Small intestine (tissue), 7 donors: ENCODE measurements at regions not wholly inside any gene's neighbourhood (a gene's known extent, or its start where the extent isn't known, plus 50 kb on each side); places are given as distances from the start of the nearest gene placed in this dataset.
A peak's percentile ranks its signal among the peaks of the same experiment; 100 is the strongest.

Source experiments
- DNase-seq, 2 donors: peaks; one replicate each; pipeline versions ENCODE4 v3.0.0 to v3.0.0-alpha.2; 2013
- FAIRE-seq: peaks from 2 replicates; lab custom pipeline; 2012; peaks lifted over from hg19 to GRCh38; lab: Jason Lieb, UNC
- H3K27ac ChIP-seq, 3 donors: one replicate each; pipeline ENCODE4 v1.5.1; 2013; ENCODE audit warnings: low read length in 2 of 3, mild to moderate bottlenecking in 2 of 3, control low read depth in 1 of 3, inconsistent platforms in 1 of 3, low read depth in 1 of 3, moderate library complexity in 1 of 3
- H3K27me3 ChIP-seq, 3 donors: one replicate each; pipeline ENCODE4 v1.6.1; 2013; ENCODE audit warnings: low read length in 3 of 3, inconsistent platforms in 1 of 3; ENCODE audit not compliant: control insufficient read depth in 3 of 3, insufficient read depth in 3 of 3
- H3K36me3 ChIP-seq, 3 donors: one replicate each; pipeline ENCODE4 v1.6.1; 2013; ENCODE audit warnings: low read length in 3 of 3, inconsistent platforms in 1 of 3, low read depth in 1 of 3, mild to moderate bottlenecking in 1 of 3, moderate library complexity in 1 of 3; ENCODE audit not compliant: control insufficient read depth in 3 of 3, insufficient read depth in 2 of 3
- H3K4me1 ChIP-seq, 3 donors: one replicate each; pipeline ENCODE4 v1.6.1; 2013; ENCODE audit warnings: low read length in 2 of 3, inconsistent platforms in 1 of 3, low read depth in 1 of 3, mild to moderate bottlenecking in 1 of 3, moderate library complexity in 1 of 3; ENCODE audit not compliant: control insufficient read depth in 3 of 3, insufficient read depth in 2 of 3
- H3K4me3 ChIP-seq, 3 donors: one replicate each; pipeline ENCODE4 v1.5.1; 2013; ENCODE audit warnings: low read length in 3 of 3, control low read depth in 1 of 3, inconsistent platforms in 1 of 3, low read depth in 1 of 3, mild to moderate bottlenecking in 1 of 3, moderate library complexity in 1 of 3
- H3K9me3 ChIP-seq, 2 donors: one replicate each; pipeline ENCODE4 v1.6.1; 2013; ENCODE audit warnings: low read depth in 1 of 2, low read length in 1 of 2; ENCODE audit not compliant: control insufficient read depth in 2 of 2, insufficient read depth in 1 of 2
- WGBS, 3 donors: extraction: QIAGEN DNeasy Blood & Tissue Kit; methylation state at CpG; one replicate each; pipeline ENCODE4 v1.1.7; 2013; 5-methylcytosine and 5-hydroxymethylcytosine counted together
- donor health status: healthy with polysubstance abuse.
- donor health status: control.
- donor health status: control.
- donor health status: Bipolar disorder and iron deficiency.
- donor health status: healthy.

- WGBS, 3 donors, result 78 to 85% (median 84%) methylated on average over 6 of the region's 6 CpGs
- DNase-seq (no peak), FAIRE-seq (no peak)
- Histone ChIP-seq H3K36me3 (no peaks in the 10 kb centered on the region), H3K4me1 (no peaks in the 10 kb centered on the region), H3K27ac (no peak overlapping the region), H3K27me3 (no peaks in the 10 kb centered on the region), H3K9me3 (no peaks in the 10 kb centered on the region), H3K4me3 (no peak overlapping the region)
Observed at GRCh38 chr5:175216991-175217390, 227.0 kb downstream of the DRD1 start.

- Histone ChIP-seq H3K27ac (no peak overlapping the region), H3K4me3 (no peak overlapping the region), H3K4me1 (no peaks in the 10 kb centered on the region), H3K36me3 (no peaks in the 10 kb centered on the region), H3K27me3 (no peaks in the 10 kb centered on the region), H3K9me3 (no peaks in the 10 kb centered on the region)
- 52 to 71% (median 70%) methylated on average over 11 of the region's 11 CpGs for WGBS, 3 donors
- DNase-seq (no peak), FAIRE-seq (no peak)
Observed at GRCh38 chr5:175215906-175216305, 228.1 kb downstream of the DRD1 start.

GRCh38 chr5:175214152-175214551 is 229.8 kb downstream of the DRD1 start:
- WGBS, 3 donors, result 15 to 49% (median 19%) methylated on average over 2 of the region's 2 CpGs
- FAIRE-seq (no peak), DNase-seq (no peak)
- Histone ChIP-seq H3K4me3 (no peak overlapping the region), H3K27ac (no peak overlapping the region), H3K4me1 (no peaks in the 10 kb centered on the region), H3K9me3 (no peaks in the 10 kb centered on the region), H3K36me3 (no peaks in the 10 kb centered on the region), H3K27me3 (no peaks in the 10 kb centered on the region)

- Histone ChIP-seq H3K4me3 (no peak overlapping the region), H3K4me1 (no peaks in the 10 kb centered on the region), H3K27ac (no peak overlapping the region), H3K27me3 (peaks cover 0 to 3% (median 0%) of the 10 kb centered on the region in 3 donors), H3K36me3 (no peaks in the 10 kb centered on the region), H3K9me3 (no peaks in the 10 kb centered on the region)
- no peak for DNase-seq
- WGBS, 3 donors, result 68 to 76% (median 69%) methylated on average over 8 of the region's 8 CpGs
- no peak for FAIRE-seq
Observed at GRCh38 chr5:175211956-175212756, 231.8 kb downstream of the DRD1 start.

- no peaks in the 10 kb centered on the region for H3K36me3 ChIP-seq
- FAIRE-seq (no peak), DNase-seq (no peak)
- no peak overlapping the region for H3K4me3 ChIP-seq
- H3K4me1 ChIP-seq, result no peaks in the 10 kb centered on the region
- 35 to 50% (median 41%) methylated on average over 18 of the region's 18 CpGs for WGBS, 3 donors
- peaks cover 0 to 3% (median 0%) of the 10 kb centered on the region in 3 donors for H3K27me3 ChIP-seq
- no peaks in the 10 kb centered on the region for H3K9me3 ChIP-seq
- H3K27ac ChIP-seq, result no peak overlapping the region
Observed at GRCh38 chr5:175207321-175208040, 236.5 kb downstream of the DRD1 start.

GRCh38 chr5:175206669-175207068 is 237.3 kb downstream of the DRD1 start:
- FAIRE-seq (no peak), DNase-seq (no peak)
- no peak overlapping the region for H3K4me3 ChIP-seq
- H3K4me1 ChIP-seq, result peaks cover 0 to 4% (median 0%) of the 10 kb centered on the region in 3 donors
- 54 to 64% (median 55%) methylated on average over 4 of the region's 4 CpGs for WGBS, 3 donors
- H3K9me3 ChIP-seq, result no peaks in the 10 kb centered on the region
- H3K36me3 ChIP-seq, result no peaks in the 10 kb centered on the region
- H3K27me3 ChIP-seq, result peaks cover 0 to 3% (median 0%) of the 10 kb centered on the region in 3 donors
- H3K27ac ChIP-seq, result no peak overlapping the region

- WGBS, 3 donors, result 18 to 44% (median 27%) methylated on average over 4 of the region's 4 CpGs
- H3K36me3 ChIP-seq, result no peaks in the 10 kb centered on the region
- no peak overlapping the region for H3K27ac ChIP-seq
- peaks cover 0 to 4% (median 0%) of the 10 kb centered on the region in 3 donors for H3K4me1 ChIP-seq
- DNase-seq, result peak; percentile 44 to 59
- H3K9me3 ChIP-seq, result no peaks in the 10 kb centered on the region
- H3K27me3 ChIP-seq, result peaks cover 0 to under 1% (median 0%) of the 10 kb centered on the region in 3 donors
- H3K4me3 ChIP-seq, result no peak overlapping the region
- FAIRE-seq, result no peak
Observed at GRCh38 chr5:175202463-175203068, 241.4 kb downstream of the DRD1 start.

- no peak overlapping the region for H3K4me3 ChIP-seq
- H3K9me3 ChIP-seq, result no peaks in the 10 kb centered on the region
- 54 to 60% (median 54%) methylated on average over 5 of the region's 5 CpGs for WGBS, 3 donors
- DNase-seq (no peak), FAIRE-seq (no peak)
- no peaks in the 10 kb centered on the region for H3K36me3 ChIP-seq
- H3K4me1 ChIP-seq, result peaks cover 0 to 10% (median 0%) of the 10 kb centered on the region in 3 donors
- H3K27me3 ChIP-seq, result no peaks in the 10 kb centered on the region
- no peak overlapping the region for H3K27ac ChIP-seq
Observed at GRCh38 chr5:175201393-175201792, 242.6 kb downstream of the DRD1 start.
